AG04449 (cell line): ENCODE measurements at regions not wholly inside any gene's neighbourhood (a gene's known extent, or its start where the extent isn't known, plus 50 kb on each side); places are given as distances from the start of the nearest gene placed in this dataset.

Source experiments
- CTCF ChIA-PET: fragments of 350-600 bp; formaldehyde crosslinking; extraction: SDS; loops from one replicate; lab custom pipeline; 2021; ENCODE audit warnings: antibody characterized with exemption; lab: Yijun Ruan, JAX
- POLR2A ChIA-PET: fragments of 400-600, 350-600 bp; formaldehyde crosslinking; extraction: SDS; loops from one replicate; lab custom pipeline; 2020; ENCODE audit warnings: antibody characterized with exemption, inconsistent platforms; lab: Yijun Ruan, JAX
- DNase-seq: peaks from one replicate; pipeline ENCODE4 v3.0.0-alpha.2; 2010; ENCODE audit warnings: low read depth, low spot score
- H3K4me3 ChIP-seq: 2 replicates; pipeline ENCODE4 v1.5.1; 2011; ENCODE audit warnings: low read depth, mild to moderate bottlenecking, control low read depth, low read length
- CTCF ChIP-seq: IDR thresholded peaks from one replicate; pipeline ENCODE4 v1.5.1; 2011; ENCODE audit warnings: mild to moderate bottlenecking, moderate library complexity, low read length, control low read depth, inconsistent platforms; ENCODE audit not compliant: insufficient read depth; ENCODE audit errors: missing control alignments

GRCh38 chr12:67370979-67371378 is 101.8 kb downstream of the CAND1 start:
- ChIA-PET POLR2A (interaction anchor here (2.0 kb wide), 1 partner anchor 12 kb away, joined by 5 read pairs; no protein-coding TSS in a partner anchor), CTCF (interaction anchor here (0.9 to 2.7 kb wide), 3 partner anchors 9 to 14 kb away, joined by 3 to 12 read pairs (median 7); no protein-coding TSS in a partner anchor)
- TF ChIP-seq CTCF: no peak
- no peak overlapping the region for H3K4me3 ChIP-seq
- DNase-seq: no peak

- no peak for TF ChIP-seq CTCF
- H3K4me3 ChIP-seq: no peak overlapping the region
- ChIA-PET CTCF (no interaction called here), POLR2A (no interaction called here)
- no peak for DNase-seq
These were observed 107.9 kb downstream of the CAND1 start for GRCh38 chr12:67377021-67377420.

- TF ChIP-seq CTCF: no peak
- H3K4me3 ChIP-seq: no peak overlapping the region
- ChIA-PET CTCF (no interaction called here), POLR2A (no interaction called here)
- DNase-seq: no peak
These were observed 108.4 kb downstream of the CAND1 start for GRCh38 chr12:67377541-67377940.

- DNase-seq: no peak
- ChIA-PET CTCF (interaction anchor here (1.2 kb wide), 1 partner anchor 26 kb away, joined by 4 read pairs; no protein-coding TSS in a partner anchor), POLR2A (no interaction called here)
- no peak for TF ChIP-seq CTCF
- no peak overlapping the region for H3K4me3 ChIP-seq
These were observed 113.2 kb downstream of the CAND1 start for GRCh38 chr12:67382241-67382871.

GRCh38 chr12:67386869-67387565 is 117.9 kb downstream of the CAND1 start:
- TF ChIP-seq CTCF: no peak
- POLR2A ChIA-PET: no interaction called here
- H3K4me3 ChIP-seq: no peak overlapping the region
- DNase-seq: no peak
- CTCF ChIA-PET: no interaction called here

- no peak overlapping the region for H3K4me3 ChIP-seq
- DNase-seq: no peak
- TF ChIP-seq CTCF: no peak
- POLR2A ChIA-PET: no interaction called here
- CTCF ChIA-PET: no interaction called here
These were observed 119.4 kb downstream of the CAND1 start for GRCh38 chr12:67388331-67389138.
